ENCODE measurements at regions not wholly inside any gene's neighbourhood (a gene's known extent, or its start where the extent isn't known, plus 50 kb on each side); places are given as distances from the start of the nearest gene placed in this dataset.

GRCh38 chr9:119667916-119668315 lies 298.7 kb upstream of the BRINP1 start:
- no peak for TF ChIP-seq EZH2phosphoT487 (IDR thresholded peaks at IDR 0.05; ENCODE audit: low read depth)
- no peak for TF ChIP-seq CTCF (IDR thresholded peaks at IDR 0.05; ENCODE audit: low read depth, low read length)
- H3K4me2 ChIP-seq (ENCODE audit: low read length): no peak overlapping the region
- no peaks in the 10 kb centered on the region for H3K27me3 ChIP-seq (ENCODE audit: low read depth, low read length)
- no peak overlapping the region for H3K27ac ChIP-seq (ENCODE audit: low read length)
- no peaks in the 10 kb centered on the region for H4K20me1 ChIP-seq (ENCODE audit: insufficient read depth, low read length)
- H2AFZ ChIP-seq (ENCODE audit: low read depth, low read length): no peak overlapping the region
- H3K9me3 ChIP-seq (ENCODE audit: insufficient read depth, low read length): no peaks in the 10 kb centered on the region
- H3K36me3 ChIP-seq (replicated peaks; ENCODE audit: low read depth, low read length): no peaks in the 10 kb centered on the region
- H3K4me1 ChIP-seq (ENCODE audit: low read length): no peaks in the 10 kb centered on the region
- H3K79me2 ChIP-seq (ENCODE audit: low read length): no peaks in the 10 kb centered on the region
- no peak overlapping the region for H3K9ac ChIP-seq (ENCODE audit: low read length)
- no peak overlapping the region for H3K4me3 ChIP-seq (ENCODE audit: low read length)

GRCh38 chr9:119667163-119667562 lies 297.9 kb upstream of the BRINP1 start:
- no peaks in the 10 kb centered on the region for H3K79me2 ChIP-seq (ENCODE audit: low read length)
- no peaks in the 10 kb centered on the region for H3K9me3 ChIP-seq (ENCODE audit: insufficient read depth, low read length)
- H3K9ac ChIP-seq (ENCODE audit: low read length): no peak overlapping the region
- no peak overlapping the region for H3K4me3 ChIP-seq (ENCODE audit: low read length)
- no peaks in the 10 kb centered on the region for H3K4me1 ChIP-seq (ENCODE audit: low read length)
- no peaks in the 10 kb centered on the region for H3K36me3 ChIP-seq (replicated peaks; ENCODE audit: low read depth, low read length)
- no peak overlapping the region for H2AFZ ChIP-seq (ENCODE audit: low read depth, low read length)
- no peak overlapping the region for H3K4me2 ChIP-seq (ENCODE audit: low read length)
- no peaks in the 10 kb centered on the region for H4K20me1 ChIP-seq (ENCODE audit: insufficient read depth, low read length)
- no peak overlapping the region for H3K27ac ChIP-seq (ENCODE audit: low read length)
- TF ChIP-seq EZH2phosphoT487 (IDR thresholded peaks at IDR 0.05; ENCODE audit: low read depth): no peak
- TF ChIP-seq CTCF (IDR thresholded peaks at IDR 0.05; ENCODE audit: low read depth, low read length): no peak
- H3K27me3 ChIP-seq (ENCODE audit: low read depth, low read length): no peaks in the 10 kb centered on the region

GRCh38 chr9:119662329-119662728 lies 293.1 kb upstream of the BRINP1 start:
- Histone ChIP-seq H3K4me1 (ENCODE audit: low read length) (no peaks in the 10 kb centered on the region), H3K27me3 (ENCODE audit: low read depth, low read length) (no peaks in the 10 kb centered on the region), H3K36me3 (replicated peaks; ENCODE audit: low read depth, low read length) (no peaks in the 10 kb centered on the region), H3K27ac (ENCODE audit: low read length) (no peak overlapping the region), H3K4me3 (ENCODE audit: low read length) (no peak overlapping the region), H2AFZ (ENCODE audit: low read depth, low read length) (no peak overlapping the region), H3K9me3 (ENCODE audit: insufficient read depth, low read length) (no peaks in the 10 kb centered on the region), H4K20me1 (ENCODE audit: insufficient read depth, low read length) (no peaks in the 10 kb centered on the region), H3K4me2 (ENCODE audit: low read length) (no peak overlapping the region), H3K9ac (ENCODE audit: low read length) (no peak overlapping the region), H3K79me2 (ENCODE audit: low read length) (no peaks in the 10 kb centered on the region)
- TF ChIP-seq CTCF (IDR thresholded peaks at IDR 0.05; ENCODE audit: low read depth, low read length) (no peak), EZH2phosphoT487 (IDR thresholded peaks at IDR 0.05; ENCODE audit: low read depth) (no peak)

GRCh38 chr9:119652931-119653330 lies 283.7 kb upstream of the BRINP1 start:
- Histone ChIP-seq H3K4me1 (ENCODE audit: low read length) (no peaks in the 10 kb centered on the region), H3K79me2 (ENCODE audit: low read length) (no peaks in the 10 kb centered on the region), H3K9ac (ENCODE audit: low read length) (no peak overlapping the region), H3K27ac (ENCODE audit: low read length) (no peak overlapping the region), H3K9me3 (ENCODE audit: insufficient read depth, low read length) (no peaks in the 10 kb centered on the region), H3K27me3 (ENCODE audit: low read depth, low read length) (no peaks in the 10 kb centered on the region), H3K4me2 (ENCODE audit: low read length) (no peak overlapping the region), H2AFZ (ENCODE audit: low read depth, low read length) (no peak overlapping the region), H3K4me3 (ENCODE audit: low read length) (no peak overlapping the region), H4K20me1 (ENCODE audit: insufficient read depth, low read length) (no peaks in the 10 kb centered on the region), H3K36me3 (replicated peaks; ENCODE audit: low read depth, low read length) (no peaks in the 10 kb centered on the region)
- TF ChIP-seq EZH2phosphoT487 (IDR thresholded peaks at IDR 0.05; ENCODE audit: low read depth) (no peak), CTCF (IDR thresholded peaks at IDR 0.05; ENCODE audit: low read depth, low read length) (no peak)

Data from OCI-LY3 (cell line).